LoVo (cell line): ENCODE measurements at regions not wholly inside any gene's neighbourhood (a gene's known extent, or its start where the extent isn't known, plus 50 kb on each side); places are given as distances from the start of the nearest gene placed in this dataset.
"Not testable (repeated sequence)": the region's sequence is repeated elsewhere in the genome, so short reads cannot be mapped to it uniquely, and the experiment has no call there.

Experiments used
- DNase-seq: peaks from one replicate; pipeline ENCODE4 v3.0.0-alpha.2; 2016; ENCODE audit warnings: low spot score

DNA sequence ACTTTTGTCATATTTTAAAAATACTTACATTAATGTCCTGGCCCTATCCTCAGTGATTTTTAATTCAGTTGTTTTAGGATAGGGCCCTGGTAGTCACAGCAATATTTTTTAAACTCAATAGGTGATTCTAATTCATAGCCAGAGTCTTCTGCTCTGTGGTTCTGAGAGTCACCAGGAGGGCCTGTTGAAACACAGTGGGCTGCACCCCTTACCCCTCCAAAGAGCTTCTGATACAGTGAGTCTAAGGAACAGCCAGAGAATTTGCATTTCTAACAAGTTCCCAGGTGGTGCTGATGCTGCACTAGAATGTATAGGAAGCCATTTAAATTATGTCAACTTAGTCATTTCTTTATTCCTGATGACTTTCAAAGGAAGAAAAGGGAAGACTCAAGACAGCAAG, 458.3 kb upstream of the ARRDC3 start:
- DNase-seq = no peak

DNA sequence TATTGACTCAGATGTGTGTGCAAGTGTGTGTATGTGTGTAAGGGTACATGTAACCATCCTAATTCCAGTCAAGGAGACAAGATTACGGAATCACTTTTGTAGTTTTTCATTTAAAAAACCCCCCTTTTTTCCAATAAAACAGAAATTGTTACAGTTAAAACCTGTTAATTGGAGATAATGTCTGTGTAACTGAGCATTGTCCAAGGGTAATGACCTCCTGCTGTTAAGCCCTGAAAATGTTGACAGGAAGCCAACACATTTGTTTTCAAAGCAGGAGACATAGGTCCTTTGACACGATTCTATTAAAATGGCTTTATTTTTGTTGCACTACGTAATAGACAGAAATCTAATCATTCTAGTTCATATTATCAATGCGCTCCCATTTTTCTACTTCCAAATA, 457.3 kb upstream of the ARRDC3 start:
- DNase-seq = no peak

DNA sequence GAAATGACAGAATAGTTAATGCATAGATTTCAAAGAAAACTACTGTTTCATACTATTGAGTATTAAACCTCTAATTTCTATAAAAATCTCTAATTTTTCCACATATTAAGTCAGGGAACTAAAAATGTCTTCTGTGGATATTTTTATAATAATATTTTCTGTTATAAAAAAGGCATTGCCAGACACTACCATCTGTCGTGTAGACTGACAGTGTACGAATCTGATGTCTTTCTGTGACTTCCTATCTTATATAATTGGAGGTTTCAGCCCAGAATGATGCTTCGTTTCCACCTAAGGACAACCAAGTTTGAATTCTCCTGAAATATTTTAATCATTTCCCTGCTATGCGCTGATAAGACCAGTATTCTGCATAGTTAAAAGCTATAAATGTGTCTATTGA, 456.6 kb upstream of the ARRDC3 start:
- DNase-seq = no peak

DNA sequence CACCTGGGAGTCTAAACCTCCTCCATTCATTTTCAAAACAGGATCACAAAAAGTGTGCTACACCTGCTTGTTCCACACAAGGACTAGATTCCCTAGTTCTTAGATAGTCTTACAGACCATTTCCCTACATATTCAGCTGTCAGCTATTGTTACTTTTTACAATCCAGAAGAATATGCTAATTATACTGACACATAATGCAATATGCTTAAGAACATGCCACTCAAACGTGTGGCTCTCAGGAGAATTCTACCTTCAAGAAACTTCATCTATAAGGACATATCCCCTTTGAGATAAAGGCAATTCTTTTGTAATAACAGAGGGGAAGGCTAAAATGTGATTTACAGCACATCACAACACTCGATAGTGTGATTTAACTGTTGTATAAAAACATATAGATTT, 456.1 kb upstream of the ARRDC3 start:
- DNase-seq = no peak

DNA sequence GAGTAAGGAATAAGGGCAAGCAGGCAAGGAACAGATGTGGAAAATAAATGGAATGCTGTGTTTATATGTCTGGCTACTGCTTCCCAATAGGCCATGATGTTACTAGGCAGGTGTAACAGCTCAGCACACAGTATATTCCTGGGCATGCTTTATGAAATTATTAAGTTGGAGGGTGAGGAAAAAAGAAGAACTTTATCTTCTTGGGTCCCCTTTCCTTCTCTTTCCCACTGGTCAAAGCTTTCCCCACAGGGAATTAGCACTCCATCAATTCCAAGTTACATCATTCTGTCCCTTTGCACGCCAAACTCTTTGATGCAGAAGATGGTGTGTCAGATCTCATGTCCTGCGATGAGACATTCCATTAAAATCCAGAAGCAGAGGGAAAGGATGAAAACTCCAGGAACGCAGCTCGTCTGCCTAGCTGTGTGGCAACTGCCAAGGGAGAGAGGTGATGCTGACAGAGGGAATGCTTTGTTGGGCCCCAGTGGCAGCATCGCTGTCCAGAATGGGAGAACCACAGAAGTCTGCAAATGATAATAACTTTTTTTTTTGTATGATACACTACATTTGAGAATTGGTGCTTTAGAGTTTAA, 447.3 kb upstream of the ARRDC3 start:
- DNase-seq = no peak

DNA sequence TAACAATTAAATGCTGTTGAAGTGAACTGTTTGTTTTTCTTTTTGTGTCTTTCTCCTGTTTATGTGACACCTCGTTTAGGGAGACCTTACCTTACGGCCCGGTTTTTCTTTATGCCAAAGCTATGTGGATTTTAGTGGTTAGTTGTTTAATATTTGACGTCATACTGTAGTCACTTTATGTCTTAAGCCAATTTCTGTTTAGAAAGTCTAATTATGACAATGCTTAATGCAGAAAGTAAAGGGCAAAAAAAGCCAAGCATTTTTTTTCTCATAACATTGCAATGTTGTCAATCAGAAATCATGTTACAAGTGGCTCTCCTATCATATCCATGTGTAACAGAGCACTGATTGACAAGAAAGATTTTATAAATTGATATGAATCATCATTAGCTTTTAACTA, 442.5 kb upstream of the ARRDC3 start:
- DNase-seq = no peak

DNA sequence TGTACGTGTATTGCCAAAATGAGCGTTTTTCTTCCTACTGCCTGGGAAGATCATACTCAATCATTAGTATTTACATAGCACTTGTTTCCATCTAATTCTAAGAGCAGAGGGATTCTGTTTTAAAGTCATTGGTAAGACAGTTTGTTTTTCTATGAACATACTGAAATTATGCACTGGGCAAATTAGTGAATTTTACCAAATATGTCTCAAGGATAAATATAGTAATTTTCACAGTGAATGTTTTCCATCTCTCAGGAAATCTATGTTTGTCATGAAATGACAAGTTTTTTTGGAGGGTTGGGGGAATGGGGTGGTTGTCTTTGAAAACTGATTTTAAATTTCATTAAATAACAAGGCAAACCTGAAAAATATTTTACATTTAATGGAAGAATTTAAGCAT, 441.3 kb upstream of the ARRDC3 start:
- DNase-seq = no peak

DNA sequence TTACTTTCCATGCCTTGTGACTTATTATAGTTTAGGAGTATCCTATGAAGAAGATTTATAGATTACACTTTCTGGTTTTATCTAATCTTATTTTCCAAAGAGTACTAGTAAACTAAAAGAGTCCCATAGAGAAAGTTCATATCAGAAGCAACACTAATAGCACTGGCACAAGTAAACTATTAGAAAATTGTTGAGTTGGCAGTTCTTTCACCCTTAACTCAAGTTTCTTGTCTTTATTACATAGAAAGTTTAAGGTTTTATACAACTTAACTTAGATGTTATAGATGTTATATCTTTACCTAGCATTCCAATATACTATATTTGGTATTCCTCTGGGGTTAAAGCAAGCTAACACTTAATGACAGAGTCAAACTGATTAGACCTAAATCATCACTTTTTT, 437.8 kb upstream of the ARRDC3 start:
- no peak for DNase-seq

DNA sequence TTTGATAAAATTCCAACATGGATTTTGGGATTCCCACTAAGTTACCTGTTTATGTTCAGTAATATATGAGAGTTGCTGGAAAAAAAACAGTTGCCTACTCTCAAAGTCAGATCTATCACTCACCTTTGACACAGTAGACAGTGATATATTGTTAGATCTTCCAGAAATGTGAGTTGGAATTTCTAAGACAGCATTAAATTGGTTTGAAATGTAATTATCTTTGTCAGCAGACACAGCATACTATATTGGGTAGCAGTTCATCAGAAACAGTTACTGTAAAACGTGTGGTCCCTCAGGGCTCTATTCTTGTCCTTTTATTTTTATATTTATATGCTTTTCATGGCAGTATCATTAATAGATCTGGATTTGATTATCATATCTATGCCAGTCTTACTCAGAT, 433.6 kb upstream of the ARRDC3 start:
- DNase-seq = no peak

DNA sequence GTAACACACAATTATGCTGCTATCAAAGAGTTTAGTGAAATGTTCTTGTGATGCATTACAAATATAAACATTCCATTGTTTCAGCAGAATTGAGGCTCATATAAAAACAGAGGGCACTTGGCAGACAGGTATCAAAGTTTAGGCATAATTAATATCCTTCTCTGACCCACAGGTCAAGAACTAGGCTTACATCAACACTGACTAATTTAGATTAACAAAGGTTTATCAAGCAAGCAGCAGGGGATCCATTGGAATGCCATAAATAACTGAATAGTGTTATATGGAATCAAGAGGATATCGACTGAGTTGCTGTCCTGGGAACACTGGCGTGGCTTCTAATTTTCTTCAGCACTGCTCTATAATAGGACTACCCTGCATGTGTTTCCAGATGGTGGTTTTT, 414.5 kb upstream of the ARRDC3 start:
- no peak for DNase-seq

DNA sequence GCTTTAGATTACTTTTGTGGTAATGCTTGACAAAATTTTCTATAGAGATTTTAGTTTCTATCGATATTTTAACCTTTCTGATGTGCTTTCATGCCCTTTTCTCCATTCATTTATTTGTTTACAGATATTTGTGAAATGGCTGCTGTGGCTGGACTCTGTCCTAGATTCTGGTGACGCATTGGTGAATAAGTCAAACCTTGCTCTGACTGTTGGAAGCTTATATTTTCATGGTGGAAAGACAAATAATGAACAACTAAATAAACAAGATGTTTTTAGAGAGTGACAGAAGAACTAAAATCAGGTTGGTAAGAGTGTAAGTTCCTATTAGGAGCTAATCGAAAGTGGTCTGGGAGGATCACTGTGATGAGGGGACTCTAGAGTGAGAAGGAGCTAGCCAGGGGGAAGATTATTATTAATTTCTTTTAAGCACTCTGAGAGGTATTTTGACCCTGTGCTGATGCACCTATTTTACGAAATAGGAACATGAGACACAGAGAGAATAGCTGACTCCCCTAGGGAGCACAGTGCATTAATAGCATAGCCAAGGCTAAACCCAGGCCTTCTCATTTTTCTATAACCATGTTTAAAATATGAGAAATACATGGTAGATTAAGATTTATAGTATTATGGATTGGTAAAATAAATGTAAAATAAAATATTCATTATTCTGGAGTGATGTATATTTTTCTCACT, 411.9 kb upstream of the ARRDC3 start:
- no peak for DNase-seq

DNA sequence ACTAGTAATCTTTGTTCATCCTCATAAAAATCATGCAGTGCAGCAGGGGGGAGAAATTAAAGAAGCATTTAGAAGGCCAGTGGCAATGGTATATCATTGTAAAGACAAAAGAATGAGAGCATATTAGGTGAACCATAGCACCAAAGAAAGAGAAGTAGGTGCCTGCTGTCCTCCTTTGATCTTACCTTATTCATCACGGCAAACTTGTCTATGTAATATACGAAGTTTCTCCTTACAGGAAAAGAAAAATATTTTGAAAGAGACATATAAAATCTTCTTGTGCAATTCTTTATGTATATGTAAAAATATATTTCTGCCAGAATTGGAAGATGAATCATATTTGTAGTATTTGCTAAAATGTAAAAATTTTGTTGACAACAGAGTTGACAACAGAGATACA, 411.3 kb upstream of the ARRDC3 start:
- no peak for DNase-seq

DNA sequence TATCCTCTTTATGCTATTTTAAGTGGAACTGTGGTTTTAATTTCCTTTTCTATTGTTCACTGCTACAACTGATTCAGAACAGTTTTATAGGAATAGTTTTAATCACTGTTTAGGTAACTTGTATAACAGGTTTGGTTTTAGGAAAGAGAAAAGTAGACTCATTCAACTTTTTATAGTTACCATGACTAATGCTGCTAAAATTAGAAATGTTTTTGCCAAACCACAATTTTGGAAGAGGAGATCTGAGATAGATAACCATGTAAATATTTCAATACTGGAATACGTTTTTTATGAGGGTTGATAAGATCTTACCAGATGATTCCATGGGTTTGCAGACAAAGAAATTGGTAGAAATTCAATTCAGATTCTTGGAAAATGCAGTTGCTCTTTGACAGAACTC, 404.6 kb upstream of the ARRDC3 start:
- DNase-seq = peak; percentile 15

DNA sequence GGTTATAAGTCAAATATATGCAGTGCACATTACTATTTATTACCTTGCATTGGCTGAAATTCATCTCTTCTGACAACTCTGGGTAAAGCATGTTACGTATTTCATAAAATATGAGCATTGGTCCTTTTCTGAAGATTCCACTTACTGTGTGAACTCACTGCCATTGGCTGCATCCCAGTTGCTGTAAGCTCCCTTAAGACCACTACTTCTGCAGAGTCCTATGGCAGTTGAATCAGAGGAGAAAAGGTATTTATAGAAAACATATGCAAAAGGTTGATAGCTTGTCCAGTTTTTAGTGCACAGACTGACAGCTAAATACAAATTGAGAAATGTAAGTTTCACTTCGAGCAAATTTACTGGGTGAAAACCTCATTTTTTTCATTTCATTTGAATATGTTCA, 394.6 kb upstream of the ARRDC3 start:
- DNase-seq = no peak

DNA sequence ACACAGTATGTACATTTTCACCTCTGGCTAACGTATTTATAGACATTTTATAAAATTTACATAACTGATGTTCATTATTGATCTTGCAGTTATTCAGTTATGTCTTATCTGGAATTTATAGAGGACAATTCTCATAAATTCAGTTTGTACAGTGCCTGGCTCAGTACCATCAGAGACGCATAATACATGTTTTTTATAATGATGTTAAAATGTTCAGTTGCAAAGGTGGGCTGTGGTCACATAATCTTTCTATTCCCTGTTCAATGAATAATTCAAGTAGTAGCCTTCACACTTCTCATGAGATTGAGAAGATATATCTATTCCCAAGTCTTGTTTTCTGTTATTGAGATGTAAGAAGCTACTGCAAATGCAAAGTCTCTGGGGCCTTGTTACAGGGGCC, 393.1 kb upstream of the ARRDC3 start:
- no peak for DNase-seq

DNA sequence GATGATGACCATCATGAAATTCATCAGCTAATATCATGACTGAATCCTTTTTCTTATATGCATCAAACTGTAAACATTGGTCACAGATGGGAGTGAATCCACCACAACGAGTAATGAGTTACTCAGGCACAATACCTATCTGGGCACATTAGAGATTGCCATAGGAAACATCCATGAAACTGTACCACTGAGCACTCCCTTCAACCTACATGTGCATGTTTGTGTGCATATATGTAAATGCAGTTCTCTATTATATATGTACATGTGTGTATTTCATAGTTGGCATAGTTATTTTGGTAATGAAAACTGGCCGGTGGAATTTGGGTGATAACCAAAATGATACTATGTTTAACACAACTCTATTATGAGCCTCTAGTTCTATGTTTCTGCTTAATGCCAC, 387.3 kb upstream of the ARRDC3 start:
- no peak for DNase-seq

DNA sequence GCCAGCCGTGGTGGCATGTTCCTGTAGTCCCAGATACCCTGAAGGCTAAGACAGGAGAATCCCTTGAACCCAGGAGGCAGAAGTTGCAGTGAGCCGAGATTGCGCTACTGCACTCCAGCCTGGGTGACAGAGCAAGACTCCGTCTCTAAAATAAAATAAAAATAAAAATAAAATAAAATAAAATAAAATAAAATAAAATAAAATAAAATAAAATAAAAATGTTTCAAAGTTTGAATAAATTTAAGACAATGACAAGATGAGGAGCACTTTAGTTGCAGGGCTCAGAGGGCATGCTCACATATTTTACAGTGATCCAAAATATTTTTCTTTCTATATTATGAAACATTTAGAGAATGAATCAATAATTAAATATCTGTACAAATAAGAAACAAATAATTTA, 374.3 kb upstream of the ARRDC3 start:
- DNase-seq = not testable (repeated sequence)

DNA sequence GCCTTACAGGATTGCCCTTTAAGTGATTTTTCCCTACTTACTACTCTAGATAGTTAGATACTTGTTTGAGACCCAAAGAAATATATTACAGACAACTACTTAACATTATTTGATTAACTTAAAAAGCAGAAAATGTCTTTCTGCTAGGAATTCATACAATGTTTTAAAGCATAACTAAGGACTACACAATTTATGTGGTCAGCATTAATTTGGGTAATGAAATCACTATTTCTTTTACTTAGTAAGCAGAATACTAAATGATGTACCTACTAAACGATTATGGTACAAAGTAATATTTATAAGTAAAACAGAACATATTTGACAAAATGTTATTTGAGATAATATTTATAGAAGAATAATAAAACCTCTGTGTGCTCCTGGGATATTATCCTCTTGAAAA, 371.9 kb upstream of the ARRDC3 start:
- no peak for DNase-seq

DNA sequence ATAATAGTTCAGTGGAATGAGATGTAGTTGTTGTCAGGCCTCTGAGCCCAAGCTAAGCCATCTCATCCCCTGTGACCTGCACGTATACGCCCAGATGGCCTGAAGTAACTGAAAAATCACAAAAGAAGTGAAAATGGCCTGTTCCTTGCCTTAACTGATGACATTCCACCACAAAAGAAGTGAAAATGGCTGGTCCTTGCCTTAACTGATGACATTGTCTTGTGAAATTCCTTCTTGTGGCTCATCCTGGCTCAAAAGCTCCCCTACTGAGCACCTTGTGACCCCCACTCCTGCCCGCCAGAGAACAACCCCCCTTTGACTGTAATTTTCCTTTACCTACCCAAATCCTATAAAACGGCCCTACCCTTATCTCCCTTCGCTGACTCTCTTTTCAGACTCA, 361.4 kb upstream of the ARRDC3 start:
- DNase-seq = not testable (repeated sequence)

DNA sequence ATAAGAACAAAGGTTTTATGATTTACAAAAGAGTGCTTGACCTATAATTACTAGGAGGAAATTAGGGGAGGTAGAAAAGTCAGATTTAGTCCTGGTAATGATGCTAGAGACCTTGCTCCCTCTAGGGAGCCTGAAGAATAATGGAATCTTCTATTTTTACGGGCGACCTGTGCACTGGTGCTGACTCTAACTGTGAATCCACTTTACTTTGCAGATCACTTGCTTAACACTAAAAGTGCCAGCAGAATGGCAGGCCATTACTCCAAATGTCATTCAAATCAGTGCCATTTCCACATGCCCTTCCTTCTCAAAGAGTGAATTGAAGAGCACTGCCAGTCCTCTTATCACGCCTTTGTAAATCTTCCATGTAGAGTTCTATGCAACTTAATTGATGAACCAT, 359.4 kb upstream of the ARRDC3 start:
- no peak for DNase-seq

DNA sequence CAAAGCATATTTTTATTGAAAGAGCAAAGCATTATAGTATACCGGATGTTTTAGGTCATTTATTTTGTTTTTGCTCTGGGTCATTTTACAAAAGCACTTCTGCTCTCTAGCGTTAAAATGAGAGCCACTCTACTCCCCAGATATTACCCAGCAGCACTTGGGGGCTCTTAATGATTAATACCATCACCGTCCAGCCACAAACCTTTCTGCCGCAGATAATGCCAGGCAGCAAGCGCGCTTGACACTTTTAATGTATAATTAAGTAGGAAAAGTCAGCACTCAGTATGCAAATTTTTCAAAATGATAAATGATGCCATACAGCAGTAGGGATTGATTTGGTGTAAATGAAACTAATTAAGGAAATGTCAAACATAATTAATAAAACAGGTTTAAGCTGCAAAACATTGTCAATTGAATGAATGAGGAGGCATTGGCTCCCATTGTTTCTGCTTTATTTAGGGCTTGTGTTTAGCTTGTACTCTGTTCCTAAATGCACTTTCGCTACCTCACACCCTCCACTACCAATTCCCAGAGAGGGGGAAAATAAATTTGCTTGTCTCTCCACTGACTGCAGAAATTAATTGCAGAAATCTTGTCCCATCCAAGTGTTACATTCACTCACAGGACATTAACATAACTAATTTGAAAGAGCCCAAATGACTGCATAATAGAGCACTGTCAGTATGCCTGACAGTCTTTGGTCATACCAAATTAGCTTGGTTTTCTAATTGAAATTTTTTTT, 358.8 kb upstream of the ARRDC3 start:
- DNase-seq = no peak

DNA sequence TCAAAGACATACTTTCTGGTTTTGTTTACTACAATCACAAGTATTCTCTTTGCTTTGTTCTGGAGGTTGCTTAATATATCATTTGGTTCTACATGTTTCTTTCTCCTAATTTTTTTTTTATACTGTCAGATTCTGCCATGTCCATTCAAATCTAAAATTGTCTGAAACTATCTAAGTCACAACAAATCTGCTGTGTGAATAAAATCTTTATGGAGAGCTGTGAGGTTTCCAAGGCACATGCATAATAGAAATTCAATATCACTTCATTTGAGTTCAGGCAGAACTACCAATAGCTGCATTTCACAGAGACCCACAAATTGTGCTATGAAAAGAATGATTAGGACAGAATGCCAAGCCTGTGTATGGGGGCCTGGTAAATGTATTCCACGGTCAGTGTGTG, 346.9 kb upstream of the ARRDC3 start:
- DNase-seq = no peak

DNA sequence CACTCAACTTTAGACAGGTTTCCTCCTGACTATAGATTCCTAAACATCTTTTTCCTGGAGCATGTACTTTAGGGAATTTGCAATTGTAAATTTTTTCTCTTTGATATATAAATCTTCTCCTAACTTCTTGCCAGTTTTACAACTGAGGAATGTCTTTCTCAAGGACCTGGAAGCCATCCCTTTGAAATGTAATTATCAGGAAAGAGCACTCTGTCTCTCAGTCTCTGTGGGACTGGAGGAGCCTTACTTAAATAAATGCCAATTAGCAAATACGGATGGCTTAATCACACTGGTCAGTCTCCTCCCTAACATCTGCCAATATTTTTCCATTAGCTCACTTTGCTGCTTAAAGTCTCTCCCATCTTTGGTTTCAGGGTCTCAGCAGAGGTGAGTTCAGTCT, 344.3 kb upstream of the ARRDC3 start:
- DNase-seq = no peak
